ENCODE measurements at regions not wholly inside any gene's neighbourhood (a gene's known extent, or its start where the extent isn't known, plus 50 kb on each side); places are given as distances from the start of the nearest gene placed in this dataset.
"Not testable (repeated sequence)": the region's sequence is repeated elsewhere in the genome, so short reads cannot be mapped to it uniquely, and the experiment has no call there.

DNA sequence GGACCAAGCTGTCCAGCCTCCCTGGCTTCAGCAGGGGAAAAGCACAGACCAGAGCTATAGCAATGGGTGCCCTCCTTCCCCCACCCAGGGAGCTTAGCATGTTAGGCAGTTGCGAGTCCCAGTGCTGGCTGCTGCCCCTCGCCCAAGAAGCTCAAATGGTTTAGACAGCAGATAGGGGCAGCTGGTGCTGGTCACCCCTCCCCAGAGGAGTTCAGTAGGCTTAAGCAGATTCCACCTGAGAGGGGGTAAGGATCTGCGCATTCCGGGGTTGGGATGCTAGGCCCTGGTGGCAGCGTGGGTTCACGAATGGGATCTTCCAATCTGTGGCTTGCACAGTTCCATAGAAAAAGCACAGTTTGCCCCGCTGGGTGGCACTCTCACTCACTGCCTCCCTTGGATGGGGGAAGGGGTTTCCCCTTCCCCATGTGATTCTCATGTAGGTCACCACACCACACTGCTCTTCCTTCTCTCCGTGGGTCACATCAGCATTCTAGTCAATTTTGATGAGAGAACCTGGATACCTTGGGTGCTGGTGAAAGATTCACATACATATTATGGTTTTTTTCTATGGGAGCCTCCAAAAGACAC is 665.6 kb downstream of the C12orf50 start:
- H3K9ac ChIP-seq (ENCODE audit: low read depth, low read length): no peak overlapping the region
- H3K27me3 ChIP-seq (ENCODE audit: control insufficient read depth, insufficient read depth, low read length): no peaks in the 10 kb centered on the region
- no peaks in the 10 kb centered on the region for H3K36me3 ChIP-seq (ENCODE audit: insufficient read depth, low read length)
- no peaks in the 10 kb centered on the region for H3K9me3 ChIP-seq (replicated peaks; ENCODE audit: low read length)
- H3K4me1 ChIP-seq (ENCODE audit: control insufficient read depth, insufficient read depth, low read length): no peaks in the 10 kb centered on the region
- no peak overlapping the region for H3K4me3 ChIP-seq (ENCODE audit: low read length)
- no peak overlapping the region for H3K4me2 ChIP-seq (ENCODE audit: low read length)

DNA sequence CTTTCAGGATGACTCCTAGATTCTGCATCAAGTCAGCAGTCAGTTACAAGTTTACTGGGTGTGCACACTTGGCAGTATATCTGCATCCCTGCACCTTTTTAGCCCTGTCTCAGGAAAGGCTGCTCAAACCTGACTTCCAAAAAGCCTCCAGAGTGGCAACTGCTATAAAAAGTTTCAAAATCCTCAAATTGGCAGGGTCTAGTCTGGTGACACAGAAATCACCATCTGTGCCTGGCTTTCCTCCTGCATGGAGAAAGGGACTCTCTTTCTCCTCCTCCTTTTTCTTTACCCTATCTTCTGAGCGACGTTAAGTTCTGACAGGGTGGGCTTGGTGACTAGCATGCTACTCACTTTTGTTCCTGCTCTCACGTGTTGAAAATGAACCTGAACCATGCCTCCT is 679.5 kb downstream of the C12orf50 start:
- H3K27me3 ChIP-seq (ENCODE audit: control insufficient read depth, insufficient read depth, low read length): no peaks in the 10 kb centered on the region
- no peak overlapping the region for H3K4me2 ChIP-seq (ENCODE audit: low read length)
- H3K4me3 ChIP-seq (ENCODE audit: low read length): no peak overlapping the region
- no peak overlapping the region for H3K9ac ChIP-seq (ENCODE audit: low read depth, low read length)
- no peaks in the 10 kb centered on the region for H3K4me1 ChIP-seq (ENCODE audit: control insufficient read depth, insufficient read depth, low read length)
- no peaks in the 10 kb centered on the region for H3K36me3 ChIP-seq (ENCODE audit: insufficient read depth, low read length)
- no peaks in the 10 kb centered on the region for H3K9me3 ChIP-seq (replicated peaks; ENCODE audit: low read length)

DNA sequence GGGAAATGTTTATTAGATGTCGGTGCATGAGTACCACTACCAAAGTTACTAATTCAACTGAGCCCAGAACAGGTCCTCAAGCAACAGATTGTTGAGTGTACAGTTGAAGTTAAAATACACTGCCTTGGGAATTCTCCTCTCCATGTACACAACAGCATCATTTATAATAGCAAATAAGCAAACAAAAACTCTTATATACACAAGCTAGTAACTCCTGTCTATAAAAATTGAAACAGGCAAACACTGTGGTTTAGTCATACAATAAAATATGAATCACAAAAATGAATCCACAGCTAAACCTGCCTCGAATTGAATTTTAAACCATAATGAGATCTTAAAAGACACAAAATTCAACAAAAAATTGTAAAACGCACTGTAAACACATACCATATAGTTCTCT is 681.1 kb downstream of the C12orf50 start:
- Histone ChIP-seq H3K27me3 (ENCODE audit: control insufficient read depth, insufficient read depth, low read length) (no peaks in the 10 kb centered on the region), H3K4me2 (ENCODE audit: low read length) (no peak overlapping the region), H3K9me3 (replicated peaks; ENCODE audit: low read length) (no peaks in the 10 kb centered on the region), H3K9ac (ENCODE audit: low read depth, low read length) (no peak overlapping the region), H3K36me3 (ENCODE audit: insufficient read depth, low read length) (no peaks in the 10 kb centered on the region), H3K4me3 (ENCODE audit: low read length) (no peak overlapping the region), H3K4me1 (ENCODE audit: control insufficient read depth, insufficient read depth, low read length) (no peaks in the 10 kb centered on the region)

DNA sequence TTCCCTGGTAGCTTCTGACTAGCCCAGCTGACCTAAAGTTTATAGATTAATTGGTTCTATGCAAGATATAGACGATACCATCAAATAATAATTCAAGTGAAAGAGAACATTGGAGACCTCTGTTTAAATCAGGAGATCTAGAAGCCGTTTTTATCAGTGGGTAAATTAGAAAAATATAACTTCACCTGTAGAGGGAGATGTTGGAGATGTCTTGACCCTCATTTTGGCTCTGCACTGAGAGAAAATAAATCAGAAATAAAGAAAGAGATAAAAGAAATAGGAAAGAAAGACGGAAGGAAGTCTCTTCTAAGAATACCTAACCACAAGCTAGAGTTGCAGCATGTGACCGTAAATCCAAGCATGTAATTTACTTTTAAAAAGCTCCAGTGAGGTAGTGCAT is 684.5 kb downstream of the C12orf50 start:
- no peak overlapping the region for H3K4me2 ChIP-seq (ENCODE audit: low read length)
- H3K9me3 ChIP-seq (replicated peaks; ENCODE audit: low read length): no peaks in the 10 kb centered on the region
- no peaks in the 10 kb centered on the region for H3K36me3 ChIP-seq (ENCODE audit: insufficient read depth, low read length)
- H3K27me3 ChIP-seq (ENCODE audit: control insufficient read depth, insufficient read depth, low read length): no peaks in the 10 kb centered on the region
- H3K4me3 ChIP-seq (ENCODE audit: low read length): no peak overlapping the region
- no peak overlapping the region for H3K9ac ChIP-seq (ENCODE audit: low read depth, low read length)
- no peaks in the 10 kb centered on the region for H3K4me1 ChIP-seq (ENCODE audit: control insufficient read depth, insufficient read depth, low read length)

DNA sequence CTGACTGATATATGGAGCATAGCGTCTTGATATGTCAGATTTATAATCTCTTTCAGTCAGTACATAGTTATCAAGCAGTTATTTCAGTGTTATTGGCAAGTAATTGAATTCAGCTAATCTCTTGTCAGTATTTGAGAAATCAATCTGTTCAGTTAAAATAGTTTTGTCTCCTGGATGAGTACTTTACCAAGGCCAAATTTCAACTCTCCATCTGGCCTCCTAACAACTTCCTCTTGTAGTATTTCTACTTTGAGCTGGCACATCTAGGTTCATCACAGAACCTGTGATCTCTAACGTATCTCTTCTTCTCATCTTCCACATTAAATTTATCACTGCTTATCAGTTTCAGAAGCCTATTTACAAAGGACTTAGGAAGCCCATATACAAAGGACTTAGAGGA is 690.5 kb downstream of the C12orf50 start:
- no peaks in the 10 kb centered on the region for H3K36me3 ChIP-seq (ENCODE audit: insufficient read depth, low read length)
- no peak overlapping the region for H3K4me3 ChIP-seq (ENCODE audit: low read length)
- H3K4me2 ChIP-seq (ENCODE audit: low read length): no peak overlapping the region
- H3K9ac ChIP-seq (ENCODE audit: low read depth, low read length): no peak overlapping the region
- H3K9me3 ChIP-seq (replicated peaks; ENCODE audit: low read length): no peaks in the 10 kb centered on the region
- H3K27me3 ChIP-seq (ENCODE audit: control insufficient read depth, insufficient read depth, low read length): no peaks in the 10 kb centered on the region
- H3K4me1 ChIP-seq (ENCODE audit: control insufficient read depth, insufficient read depth, low read length): peaks cover 7% of the 10 kb centered on the region

DNA sequence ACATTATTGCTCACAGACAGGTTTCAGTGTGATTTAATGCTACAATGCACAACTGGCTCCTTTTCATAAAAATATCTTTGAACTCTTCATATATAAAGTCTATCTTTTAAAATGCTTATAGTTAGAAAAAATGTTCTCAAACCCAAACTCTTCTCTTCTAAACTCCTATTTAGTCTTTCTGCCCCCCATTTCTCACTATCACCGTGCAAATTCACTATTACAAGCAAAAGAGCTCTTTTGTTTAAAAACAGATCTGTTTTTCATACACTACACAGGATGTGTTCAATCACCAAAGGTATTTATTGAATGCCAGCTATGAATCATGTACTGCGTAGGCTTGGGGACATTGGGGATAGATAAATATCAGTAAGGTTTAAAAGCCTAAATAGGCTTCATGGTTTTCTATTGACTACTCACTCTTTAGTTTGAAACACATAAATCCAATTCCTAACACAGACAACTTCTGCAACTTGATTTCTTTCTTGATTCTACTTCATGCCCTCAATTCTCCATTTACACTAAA is 692.3 kb downstream of the C12orf50 start:
- no peak overlapping the region for H3K9ac ChIP-seq (ENCODE audit: low read depth, low read length)
- peaks cover 16% of the 10 kb centered on the region for H3K4me1 ChIP-seq (ENCODE audit: control insufficient read depth, insufficient read depth, low read length)
- no peaks in the 10 kb centered on the region for H3K27me3 ChIP-seq (ENCODE audit: control insufficient read depth, insufficient read depth, low read length)
- no peaks in the 10 kb centered on the region for H3K36me3 ChIP-seq (ENCODE audit: insufficient read depth, low read length)
- no peaks in the 10 kb centered on the region for H3K9me3 ChIP-seq (replicated peaks; ENCODE audit: low read length)
- no peak overlapping the region for H3K4me2 ChIP-seq (ENCODE audit: low read length)
- H3K4me3 ChIP-seq (ENCODE audit: low read length): no peak overlapping the region

DNA sequence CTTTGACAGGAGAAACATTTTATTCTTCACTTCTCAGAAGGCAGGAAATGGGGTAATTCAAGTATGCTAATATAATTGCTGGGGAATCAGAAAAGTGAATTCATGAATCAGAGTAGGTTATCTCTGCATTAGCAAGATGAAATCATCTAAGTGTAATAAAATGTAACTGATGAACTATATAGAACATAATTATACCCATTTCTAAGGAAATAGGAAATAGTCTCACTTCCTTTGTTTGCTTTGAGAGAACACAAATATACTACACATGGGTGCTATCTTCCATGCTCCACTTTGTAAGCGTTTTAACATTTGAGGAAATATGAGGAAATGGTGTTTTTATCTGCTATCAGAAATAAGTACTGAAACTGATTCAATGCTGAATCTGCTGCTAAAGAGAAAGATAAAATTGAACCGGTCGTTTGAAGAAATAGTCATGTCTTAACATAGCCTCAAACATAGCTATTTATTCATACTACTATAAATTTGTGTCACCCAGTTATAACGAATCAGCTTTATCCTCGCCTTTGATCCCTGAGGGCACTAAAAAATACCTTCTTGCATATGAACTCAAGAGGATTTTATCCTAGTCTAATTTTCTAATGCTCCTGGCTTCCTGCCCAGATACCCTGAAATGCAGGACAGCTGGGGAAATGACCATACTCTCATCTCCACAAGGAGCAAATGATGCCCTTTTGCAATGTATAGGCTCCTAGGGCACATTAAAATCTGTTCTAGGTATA is 696.0 kb downstream of the C12orf50 start:
- H3K4me2 ChIP-seq (ENCODE audit: low read length): no peak overlapping the region
- no peak overlapping the region for H3K9ac ChIP-seq (ENCODE audit: low read depth, low read length)
- H3K27me3 ChIP-seq (ENCODE audit: control insufficient read depth, insufficient read depth, low read length): no peaks in the 10 kb centered on the region
- H3K36me3 ChIP-seq (ENCODE audit: insufficient read depth, low read length): no peaks in the 10 kb centered on the region
- no peak overlapping the region for H3K4me3 ChIP-seq (ENCODE audit: low read length)
- H3K4me1 ChIP-seq (ENCODE audit: control insufficient read depth, insufficient read depth, low read length): peaks cover 16% of the 10 kb centered on the region
- no peaks in the 10 kb centered on the region for H3K9me3 ChIP-seq (replicated peaks; ENCODE audit: low read length)

DNA sequence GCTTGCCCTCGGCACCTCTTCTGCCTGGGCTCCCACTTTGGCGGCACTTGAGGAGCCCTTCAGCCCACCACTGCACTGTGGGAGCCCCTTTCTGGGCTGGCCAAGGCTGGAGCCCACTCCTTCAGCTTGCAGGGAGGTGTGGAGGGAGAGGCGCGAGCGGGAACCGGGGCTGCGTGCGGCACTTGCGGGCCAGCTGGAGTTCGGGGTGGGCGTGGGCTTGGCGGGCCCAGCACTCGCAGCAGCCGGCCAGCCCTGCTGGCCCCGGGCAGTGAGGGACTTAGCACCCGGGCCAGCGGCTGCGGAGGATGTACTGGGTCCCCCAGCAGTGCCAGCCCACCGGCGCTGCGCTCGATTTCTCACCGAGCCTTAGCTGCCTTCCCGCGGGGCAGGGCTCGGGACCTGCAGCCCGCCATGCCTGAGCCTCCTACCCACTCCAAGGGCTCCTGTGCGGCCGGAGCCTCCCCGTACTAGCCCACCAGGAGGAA is 699.1 kb downstream of the C12orf50 start:
- H3K4me2 ChIP-seq (ENCODE audit: low read length); H3K36me3 ChIP-seq (ENCODE audit: insufficient read depth, low read length); H3K9ac ChIP-seq (ENCODE audit: low read depth, low read length); H3K4me3 ChIP-seq (ENCODE audit: low read length); H3K9me3 ChIP-seq (replicated peaks; ENCODE audit: low read length); H3K27me3 ChIP-seq (ENCODE audit: control insufficient read depth, insufficient read depth, low read length); H3K4me1 ChIP-seq (ENCODE audit: control insufficient read depth, insufficient read depth, low read length): not testable (repeated sequence)

DNA sequence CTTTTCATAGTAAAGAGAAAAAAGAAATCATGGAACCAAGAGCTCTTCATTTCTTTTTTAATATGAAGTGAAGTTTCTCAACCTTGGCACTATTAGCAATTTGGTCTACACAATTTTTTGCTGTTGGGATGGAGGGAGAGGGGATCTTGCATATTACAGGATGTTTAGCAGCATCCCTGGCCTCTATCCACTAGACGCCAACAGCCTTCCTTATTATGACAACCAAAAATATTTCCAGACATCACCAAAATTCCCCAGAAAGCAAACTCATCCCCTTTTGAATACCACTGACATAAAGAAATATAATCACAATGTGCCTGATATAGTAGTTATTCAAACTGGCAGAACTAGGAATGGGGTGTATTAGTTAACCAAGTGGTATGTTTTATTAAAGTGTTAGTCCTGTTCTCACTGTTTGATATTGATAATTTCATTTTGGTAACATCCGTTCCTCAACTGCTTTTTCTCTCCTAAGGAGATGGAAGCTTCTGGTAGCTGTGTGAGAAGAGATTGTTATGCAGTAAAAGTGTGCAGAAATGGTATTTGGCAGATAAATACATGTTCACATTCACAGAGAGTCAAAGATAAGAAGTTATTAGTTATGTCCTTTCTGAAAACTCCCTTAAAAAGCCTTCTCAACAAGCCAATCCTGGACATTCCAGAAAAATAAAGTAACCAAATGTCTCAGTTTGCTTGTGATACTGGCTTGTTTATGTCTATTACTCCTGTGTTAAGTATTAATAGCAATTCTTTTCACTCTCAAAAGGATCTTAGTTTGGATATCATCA is 699.9 kb downstream of the C12orf50 start:
- no peak overlapping the region for H3K4me3 ChIP-seq (ENCODE audit: low read length)
- H3K9me3 ChIP-seq (replicated peaks; ENCODE audit: low read length): no peaks in the 10 kb centered on the region
- peaks cover 9% of the 10 kb centered on the region for H3K4me1 ChIP-seq (ENCODE audit: control insufficient read depth, insufficient read depth, low read length)
- no peaks in the 10 kb centered on the region for H3K36me3 ChIP-seq (ENCODE audit: insufficient read depth, low read length)
- no peak overlapping the region for H3K4me2 ChIP-seq (ENCODE audit: low read length)
- no peak overlapping the region for H3K9ac ChIP-seq (ENCODE audit: low read depth, low read length)
- no peaks in the 10 kb centered on the region for H3K27me3 ChIP-seq (ENCODE audit: control insufficient read depth, insufficient read depth, low read length)

DNA sequence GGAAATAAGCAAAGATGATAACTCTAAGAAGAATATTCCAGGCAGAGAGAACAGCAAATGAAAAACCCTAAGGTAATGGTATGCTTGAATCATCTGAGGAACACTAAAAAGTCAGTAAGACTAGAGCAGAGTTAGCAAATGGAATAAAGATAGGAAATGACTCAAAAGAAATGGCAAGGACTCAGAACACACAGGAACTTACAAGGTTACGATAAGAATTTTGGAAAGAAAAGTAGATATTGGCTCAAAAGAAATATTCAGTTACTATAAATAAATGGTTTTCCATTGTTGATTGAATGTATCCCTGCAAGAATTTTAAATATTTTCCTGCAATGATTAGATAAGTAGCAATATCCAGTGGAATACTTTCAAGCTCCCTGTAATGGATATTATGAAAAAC is 705.8 kb downstream of the C12orf50 start:
- Histone ChIP-seq H3K4me3 (ENCODE audit: low read length) (no peak overlapping the region), H3K9me3 (replicated peaks; ENCODE audit: low read length) (no peaks in the 10 kb centered on the region), H3K27me3 (ENCODE audit: control insufficient read depth, insufficient read depth, low read length) (no peaks in the 10 kb centered on the region), H3K9ac (ENCODE audit: low read depth, low read length) (no peak overlapping the region), H3K36me3 (ENCODE audit: insufficient read depth, low read length) (no peaks in the 10 kb centered on the region), H3K4me2 (ENCODE audit: low read length) (no peak overlapping the region), H3K4me1 (ENCODE audit: control insufficient read depth, insufficient read depth, low read length) (peaks cover 19% of the 10 kb centered on the region)

DNA sequence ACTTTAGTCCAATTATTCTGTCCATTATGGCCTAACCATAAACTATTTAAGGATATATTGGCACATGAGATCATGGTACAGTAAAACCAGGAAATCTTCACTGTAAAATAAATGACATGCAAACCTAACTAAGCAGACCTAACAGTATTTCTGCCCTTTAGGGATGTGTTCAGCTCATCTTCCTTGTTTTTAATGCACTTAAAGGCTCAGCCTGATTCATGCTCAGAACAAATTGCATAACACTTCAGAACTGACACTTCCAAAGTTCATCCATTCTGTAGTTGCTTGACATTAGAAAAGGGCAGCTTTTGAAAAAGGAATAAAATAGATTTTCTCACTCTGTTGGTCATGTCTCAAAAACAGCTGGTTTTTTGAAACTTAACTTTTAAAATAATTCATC is 708.5 kb downstream of the C12orf50 start:
- H3K9ac ChIP-seq (ENCODE audit: low read depth, low read length): no peak overlapping the region
- H3K4me3 ChIP-seq (ENCODE audit: low read length): no peak overlapping the region
- H3K4me2 ChIP-seq (ENCODE audit: low read length): no peak overlapping the region
- no peaks in the 10 kb centered on the region for H3K27me3 ChIP-seq (ENCODE audit: control insufficient read depth, insufficient read depth, low read length)
- H3K9me3 ChIP-seq (replicated peaks; ENCODE audit: low read length): no peaks in the 10 kb centered on the region
- peaks cover 31% of the 10 kb centered on the region for H3K4me1 ChIP-seq (ENCODE audit: control insufficient read depth, insufficient read depth, low read length)
- no peaks in the 10 kb centered on the region for H3K36me3 ChIP-seq (ENCODE audit: insufficient read depth, low read length)
